HCT116 (cell line): ENCODE measurements at regions not wholly inside any gene's neighbourhood (a gene's known extent, or its start where the extent isn't known, plus 50 kb on each side); places are given as distances from the start of the nearest gene placed in this dataset.

Experiments used
- ATAC-seq: fragments of 200-7000 bp; cut with Tn5 transposase; 2 replicates; pipeline ENCODE4 v1.9.1; 2020; ENCODE audit warnings: mild to moderate bottlenecking, moderate library complexity
- BruUV-seq: library from RNA; stranded (reverse); fragments of 400-500 nt; replicated peaks from 2 replicates; lab custom pipeline; 2021; lab: Mats Ljungman, UMichigan
- CTCF ChIA-PET: fragments of 300-600 bp; sonication (Branson Sonifier 250); formaldehyde crosslinking; loops from one replicate; lab custom pipeline; 2021; ENCODE audit warnings: antibody characterized with exemption; lab: Charles Lee
- POLR2A ChIA-PET: fragments of 300-600, 350-600 bp; sonication (Branson Sonifier 250); formaldehyde crosslinking; loops from one replicate; lab custom pipeline; 2021; ENCODE audit warnings: antibody characterized with exemption; lab: Charles Lee
- RAD21 ChIA-PET, 2 experiments: fragments of 300-600 bp; sonication (Branson Sonifier 250); formaldehyde crosslinking; loops; one replicate each; lab custom pipeline; 2023; ENCODE audit warnings: low total read pairs in 2 of 2; ENCODE audit not compliant: uncharacterized antibody in 2 of 2, unreplicated experiment in 2 of 2, low non-redundant PET in 1 of 2; lab: Charles Lee
- DNase-seq: peaks from one replicate; pipeline ENCODE4 v3.0.0-alpha.2; 2010; ENCODE audit warnings: low read depth, low spot score
- H2AFZ ChIP-seq: fragments of 200-600 bp; shearing (Covaris generic), sonication (generic); 2 replicates; pipeline ENCODE4 v1.6.1; 2017; ENCODE audit warnings: low read depth, mixed run types, mixed read lengths, antibody characterized with exemption, low read length; ENCODE audit not compliant: poor library complexity, severe bottlenecking
- H3K27ac ChIP-seq: 2 replicates; pipeline ENCODE4 v1.5.1; 2012; ENCODE audit warnings: low read depth, low read length
- H3K27me3 ChIP-seq: fragments of 200-600 bp; sonication (generic); 2 replicates; pipeline ENCODE4 v1.6.1; 2016; ENCODE audit warnings: mixed run types, low read length, mixed read lengths; ENCODE audit not compliant: insufficient read depth
- H3K36me3 ChIP-seq, 2 experiments: fragments of 200-500 bp in 1 of 2; fragments of 200-600 bp in 1 of 2; sonication (Bioruptor generic) in 1 of 2; sonication (generic) in 1 of 2; 2 replicates each; pipeline versions ENCODE4 v1.5.1 to v1.6.1; 2014 to 2016; ENCODE audit warnings: low read length in 2 of 2, inconsistent platforms in 1 of 2, mixed read lengths in 1 of 2, mixed run types in 1 of 2; ENCODE audit not compliant: insufficient read depth in 2 of 2, control insufficient read depth in 1 of 2
- H3K4me1 ChIP-seq, 2 experiments: fragments of 200-600 bp in 1 of 2; sonication (generic) in 1 of 2; 2 replicates each; pipeline versions ENCODE4 v1.5.1 to v1.6.1; 2012 to 2017; ENCODE audit warnings: low read length in 2 of 2, inconsistent platforms in 1 of 2, mild to moderate bottlenecking in 1 of 2, mixed read lengths in 1 of 2, mixed run types in 1 of 2, moderate library complexity in 1 of 2; ENCODE audit not compliant: insufficient read depth in 2 of 2, control insufficient read depth in 1 of 2
- H3K4me2 ChIP-seq: fragments of 200-600 bp; sonication (generic); 2 replicates; pipeline ENCODE4 v1.6.1; 2017; ENCODE audit warnings: mixed run types, low read length, mixed read lengths
- H3K4me3 ChIP-seq, 2 experiments: fragments of 200-600 bp in 1 of 2; sonication (generic) in 1 of 2; replicated peaks in 1 of 2; 2 replicates each; pipeline ENCODE4 v1.5.1; 2011 to 2016; ENCODE audit warnings: low read length in 2 of 2, control low read depth in 1 of 2, low read depth in 1 of 2, mild to moderate bottlenecking in 1 of 2, mixed read lengths in 1 of 2, mixed run types in 1 of 2
- H3K79me2 ChIP-seq: fragments of 200-600 bp; sonication (generic); 2 replicates; pipeline ENCODE4 v1.6.1; 2017; ENCODE audit warnings: mild to moderate bottlenecking, mixed run types, low read length, moderate library complexity, mixed read lengths; ENCODE audit not compliant: insufficient read depth
- H3K9ac ChIP-seq: fragments of 200-600 bp; sonication (generic); 2 replicates; pipeline ENCODE4 v1.6.1; 2016; ENCODE audit warnings: low read length, mixed read lengths
- H3K9me2 ChIP-seq: fragments of 200-600 bp; sonication (generic), shearing (Covaris generic); 2 replicates; pipeline ENCODE4 v1.6.1; 2017; ENCODE audit warnings: mixed run types, mild to moderate bottlenecking, moderate library complexity; ENCODE audit not compliant: insufficient read depth
- H3K9me3 ChIP-seq, 2 experiments: fragments of 200-500 bp in 1 of 2; fragments of 200-600 bp in 1 of 2; sonication (Bioruptor generic) in 1 of 2; sonication (generic) in 1 of 2; 2 replicates each; pipeline ENCODE4 v1.6.1; 2014 to 2017; ENCODE audit warnings: low read length in 2 of 2, mixed read lengths in 2 of 2, inconsistent platforms in 1 of 2, low read depth in 1 of 2, mild to moderate bottlenecking in 1 of 2, mixed run types in 1 of 2, moderate library complexity in 1 of 2; ENCODE audit not compliant: control insufficient read depth in 1 of 2, insufficient read depth in 1 of 2
- H4K20me1 ChIP-seq: fragments of 200-600 bp; sonication (generic), shearing (Covaris generic); 2 replicates; pipeline ENCODE4 v1.6.1; 2017; ENCODE audit warnings: mixed run types, mild to moderate bottlenecking, moderate library complexity; ENCODE audit not compliant: insufficient read depth
- CTCF ChIP-seq, 3 experiments: fragments of 200-600 bp in 1 of 3; sonication (generic) in 1 of 3; IDR thresholded peaks in 2 of 3; conservative IDR thresholded peaks in 1 of 3; 2 replicates each; pipeline ENCODE4 v1.5.1; 2012 to 2017; ENCODE audit warnings: low read depth in 2 of 3, low read length in 2 of 3, antibody characterized with exemption in 1 of 3, borderline replicate concordance in 1 of 3, control low read depth in 1 of 3, mild to moderate bottlenecking in 1 of 3, mixed read lengths in 1 of 3, mixed run types in 1 of 3, moderate library complexity in 1 of 3; ENCODE audit not compliant: insufficient read depth in 1 of 3
- EGR1 ChIP-seq: IDR thresholded peaks from 2 replicates; pipeline ENCODE4 v1.6.1; 2012; ENCODE audit warnings: low read depth
- JUND ChIP-seq: IDR thresholded peaks from 2 replicates; pipeline ENCODE4 v1.6.1; 2012
- MAX ChIP-seq: IDR thresholded peaks from 2 replicates; pipeline ENCODE4 v1.6.1; 2012
- POLR2AphosphoS5 ChIP-seq: IDR thresholded peaks from 2 replicates; pipeline ENCODE4 v1.6.1; 2011; ENCODE audit warnings: mild to moderate bottlenecking, low read depth, low read length, moderate library complexity
- RAD21 ChIP-seq: IDR thresholded peaks from 2 replicates; pipeline ENCODE4 v1.6.1; 2012; ENCODE audit warnings: low read depth, mild to moderate bottlenecking
- SIN3A ChIP-seq: IDR thresholded peaks from 2 replicates; pipeline ENCODE4 v1.6.1; 2012; ENCODE audit warnings: low read depth
- YY1 ChIP-seq: IDR thresholded peaks from 2 replicates; pipeline ENCODE4 v1.6.1; 2011; ENCODE audit warnings: low read length, low read depth, moderate library complexity, mild to moderate bottlenecking; ENCODE audit not compliant: insufficient replicate concordance; ENCODE audit errors: extremely low read depth
- ZBTB33 ChIP-seq: IDR thresholded peaks from 2 replicates; pipeline ENCODE4 v1.6.1; 2011; ENCODE audit warnings: mild to moderate bottlenecking, low read length, moderate library complexity; ENCODE audit not compliant: insufficient replicate concordance; ENCODE audit errors: extremely low read depth
- ZFX ChIP-seq: fragments of 450-650 bp; IDR thresholded peaks from 2 replicates; pipeline ENCODE4 v1.6.1; 2017
- intact Hi-C: fragments of 100-400 bp; cut with micrococcal nuclease; formaldehyde crosslinking; loops from 2 replicates; pipeline ENCODE4 v1.10.0; 2022

GRCh38 chr11:116343270-116343669 is 429.5 kb downstream of the BUD13 start:
- no peaks in the 10 kb centered on the region for H3K9me2 ChIP-seq
- H3K9me3 ChIP-seq: no peaks in the 10 kb centered on the region
- H3K9ac ChIP-seq: no peak overlapping the region
- RAD21 ChIA-PET: no interaction called here
- DNase-seq (no peak), ATAC-seq (no peak)
- H3K27me3 ChIP-seq: peaks cover 18% of the 10 kb centered on the region
- CTCF ChIA-PET: no interaction called here
- TF ChIP-seq ZFX (no peak), CTCF (IDR thresholded peaks at IDR 0.05 in 2 of 3, conservative IDR thresholded peaks at IDR 0.05 in 1 of 3; ENCODE audit: borderline replicate concordance in 1 of 3, insufficient read depth in 1 of 3, low read depth in 2 of 3, low read length in 2 of 3) (no peak), SIN3A (no peak), JUND (no peak), MAX (no peak), EGR1 (no peak), POLR2AphosphoS5 (no peak), YY1 (no peak), ZBTB33 (no peak), RAD21 (no peak)
- TF ChIP-seq, all 23 proteins: peak for 0
- no TSS peak for BruUV-seq
- H3K4me1 ChIP-seq: no peaks in the 10 kb centered on the region
- H3K79me2 ChIP-seq: no peaks in the 10 kb centered on the region
- no peaks in the 10 kb centered on the region for H3K36me3 ChIP-seq
- H4K20me1 ChIP-seq: no peaks in the 10 kb centered on the region
- H3K27ac ChIP-seq: no peak overlapping the region
- H3K4me3 ChIP-seq: no peak overlapping the region
- H3K4me2 ChIP-seq: no peak overlapping the region
- H2AFZ ChIP-seq: no peak overlapping the region
- POLR2A ChIA-PET: no interaction called here
- intact Hi-C loops: no loop called here
